Aorta (tissue), 5 donors: ENCODE measurements at regions not wholly inside any gene's neighbourhood (a gene's known extent, or its start where the extent isn't known, plus 50 kb on each side); places are given as distances from the start of the nearest gene placed in this dataset.

ENCODE experiments used
- ATAC-seq: fragments of 200-7000 bp; cut with Tn5 transposase; one replicate; pipeline ENCODE4 v1.9.1; 2022; ENCODE audit warnings: moderate library complexity; ENCODE audit not compliant: low FRiP score
- DNase-seq, 2 donors: peaks; one replicate each; pipeline ENCODE4 v3.0.0-alpha.2; 2020
- H3K27ac ChIP-seq, 2 donors: one replicate each; pipeline ENCODE4 v1.5.1; 2013; ENCODE audit warnings: low read length in 2 of 2, mild to moderate bottlenecking in 2 of 2, moderate library complexity in 2 of 2, control low read depth in 1 of 2, inconsistent platforms in 1 of 2, low read depth in 1 of 2
- H3K27me3 ChIP-seq, 2 donors: one replicate each; pipeline ENCODE4 v1.6.1; 2013; ENCODE audit warnings: control low read depth in 1 of 2, low read length in 1 of 2, mild to moderate bottlenecking in 1 of 2, moderate library complexity in 1 of 2; ENCODE audit not compliant: insufficient read depth in 2 of 2, control insufficient read depth in 1 of 2
- H3K36me3 ChIP-seq, 2 donors: one replicate each; pipeline ENCODE4 v1.6.1; 2013; ENCODE audit warnings: control low read depth in 1 of 2, low read length in 1 of 2, mild to moderate bottlenecking in 1 of 2; ENCODE audit not compliant: insufficient read depth in 2 of 2, control insufficient read depth in 1 of 2
- H3K4me1 ChIP-seq, 2 donors: one replicate each; pipeline ENCODE4 v1.6.1; 2013; ENCODE audit warnings: low read length in 2 of 2, control low read depth in 1 of 2, mild to moderate bottlenecking in 1 of 2, moderate library complexity in 1 of 2; ENCODE audit not compliant: insufficient read depth in 2 of 2, control insufficient read depth in 1 of 2
- H3K4me3 ChIP-seq, 2 donors: one replicate each; pipeline ENCODE4 v1.5.1; 2013; ENCODE audit warnings: low read length in 2 of 2, control low read depth in 1 of 2, mild to moderate bottlenecking in 1 of 2
- H3K9me3 ChIP-seq: one replicate; pipeline ENCODE4 v1.6.1; 2013; ENCODE audit warnings: mild to moderate bottlenecking, low read length; ENCODE audit not compliant: control insufficient read depth
- WGBS, 2 donors: extraction: QIAGEN DNeasy Blood & Tissue Kit; methylation state at CpG; one replicate each; pipeline ENCODE4 v1.1.7; 2013; 5-methylcytosine and 5-hydroxymethylcytosine counted together
- intact Hi-C, 2 donors: fragments of 100-400 bp; cut with DNase I; formaldehyde crosslinking; loops; one replicate each; pipeline versions ENCODE4 v1.14.2 to v1.15.0; 2022
- donor health status: healthy with polysubstance abuse.
- donor health status: Bipolar disorder and iron deficiency.
- donor health status: DM: no; HTN: no; CAD: no.
- donor health status: DM: no; HTN: no; CAD: no.
- donor health status: DM: yes; HTN: yes; CAD: no.

GRCh38 chr2:12027136-12027535, 280.7 kb downstream of the LPIN1 start:
- Histone ChIP-seq H3K27ac (no peak overlapping the region), H3K36me3 (no peaks in the 10 kb centered on the region), H3K4me3 (no peak overlapping the region), H3K4me1 (peaks cover 0 to 2% of the 10 kb centered on the region in 2 donors), H3K27me3 (no peaks in the 10 kb centered on the region), H3K9me3 (no peaks in the 10 kb centered on the region)
- WGBS, 2 donors, result 94 to 97% methylated on average over 2 of the region's 2 CpGs
- no peak for ATAC-seq
- intact Hi-C loops, result no loop called here
- no peak for DNase-seq

GRCh38 chr2:12031866-12032265, 285.4 kb downstream of the LPIN1 start:
- WGBS, 2 donors, result 76 to 89% methylated on average over 4 of the region's 4 CpGs

GRCh38 chr2:12032398-12032797, 286.0 kb downstream of the LPIN1 start:
- WGBS, 2 donors, result 78 to 82% methylated on average over 3 of the region's 3 CpGs
- no peaks in the 10 kb centered on the region for H3K36me3 ChIP-seq
- no peaks in the 10 kb centered on the region for H3K4me1 ChIP-seq
- no peaks in the 10 kb centered on the region for H3K27me3 ChIP-seq
- no peak for DNase-seq
- H3K27ac ChIP-seq, result no peak overlapping the region
- intact Hi-C loops, result no loop called here
- H3K4me3 ChIP-seq, result no peak overlapping the region
- ATAC-seq, result no peak
- no peaks in the 10 kb centered on the region for H3K9me3 ChIP-seq

More at GRCh38 chr2:12031866-12032265, 285.4 kb downstream of the LPIN1 start:
- no peak for DNase-seq
- no peak overlapping the region for H3K27ac ChIP-seq
- H3K27me3 ChIP-seq, result no peaks in the 10 kb centered on the region
- no peak overlapping the region for H3K4me3 ChIP-seq
- no peak for ATAC-seq
- H3K9me3 ChIP-seq, result no peaks in the 10 kb centered on the region
- intact Hi-C loops, result no loop called here
- H3K4me1 ChIP-seq, result no peaks in the 10 kb centered on the region
- no peaks in the 10 kb centered on the region for H3K36me3 ChIP-seq

GRCh38 chr2:12032975-12033374, 286.5 kb downstream of the LPIN1 start:
- DNase-seq, result no peak
- WGBS, 2 donors, result 67 to 74% methylated on average over 2 of the region's 2 CpGs
- H3K36me3 ChIP-seq, result no peaks in the 10 kb centered on the region
- intact Hi-C loops, result no loop called here
- H3K27ac ChIP-seq, result no peak overlapping the region
- H3K9me3 ChIP-seq, result no peaks in the 10 kb centered on the region
- ATAC-seq, result no peak
- no peaks in the 10 kb centered on the region for H3K4me1 ChIP-seq
- H3K4me3 ChIP-seq, result no peak overlapping the region
- no peaks in the 10 kb centered on the region for H3K27me3 ChIP-seq

- intact Hi-C loops, result no loop called here
- H3K27me3 ChIP-seq, result no peaks in the 10 kb centered on the region
- no peaks in the 10 kb centered on the region for H3K4me1 ChIP-seq
- no peaks in the 10 kb centered on the region for H3K36me3 ChIP-seq
- ATAC-seq (no peak), DNase-seq (no peak)
- no peak overlapping the region for H3K27ac ChIP-seq
- WGBS, 2 donors, result 82 to 96% methylated on average over 6 of the region's 6 CpGs
- no peaks in the 10 kb centered on the region for H3K9me3 ChIP-seq
- no peak overlapping the region for H3K4me3 ChIP-seq
Observed at GRCh38 chr2:12033494-12033893, 287.1 kb downstream of the LPIN1 start.

GRCh38 chr2:12034382-12034781, 287.9 kb downstream of the LPIN1 start:
- Histone ChIP-seq H3K9me3 (no peaks in the 10 kb centered on the region), H3K4me1 (no peaks in the 10 kb centered on the region), H3K36me3 (no peaks in the 10 kb centered on the region), H3K27me3 (no peaks in the 10 kb centered on the region), H3K27ac (no peak overlapping the region), H3K4me3 (no peak overlapping the region)
- DNase-seq (no peak), ATAC-seq (no peak)
- intact Hi-C loops, result no loop called here
- whole genome bisulfite sequencing, 2 donors, result 85 to 88% methylated on average over 8 of the region's 8 CpGs

GRCh38 chr2:12035029-12035720, 288.7 kb downstream of the LPIN1 start:
- ATAC-seq, result no peak
- intact Hi-C loops, result no loop called here
- H3K4me1 ChIP-seq, result no peaks in the 10 kb centered on the region
- H3K27me3 ChIP-seq, result no peaks in the 10 kb centered on the region
- 48 to 52% methylated on average over 11 of the region's 11 CpGs for WGBS, 2 donors
- no peaks in the 10 kb centered on the region for H3K9me3 ChIP-seq
- no peak for DNase-seq
- H3K4me3 ChIP-seq, result no peak overlapping the region
- no peak overlapping the region for H3K27ac ChIP-seq
- no peaks in the 10 kb centered on the region for H3K36me3 ChIP-seq

- intact Hi-C loops, result no loop called here
- DNase-seq (no peak), ATAC-seq (no peak)
- H3K36me3 ChIP-seq, result no peaks in the 10 kb centered on the region
- no peaks in the 10 kb centered on the region for H3K9me3 ChIP-seq
- H3K4me3 ChIP-seq, result no peak overlapping the region
- no peak overlapping the region for H3K27ac ChIP-seq
- H3K4me1 ChIP-seq, result no peaks in the 10 kb centered on the region
- H3K27me3 ChIP-seq, result no peaks in the 10 kb centered on the region
- 93 to 97% methylated on average over 1 of the region's 1 CpG for WGBS, 2 donors
Observed at GRCh38 chr2:12035956-12036639, 289.7 kb downstream of the LPIN1 start.

- DNase-seq (no peak), ATAC-seq (no peak)
- Histone ChIP-seq H3K9me3 (no peaks in the 10 kb centered on the region), H3K36me3 (no peaks in the 10 kb centered on the region), H3K27me3 (no peaks in the 10 kb centered on the region), H3K27ac (no peak overlapping the region), H3K4me1 (no peaks in the 10 kb centered on the region), H3K4me3 (no peak overlapping the region)
- 91 to 94% methylated on average over 8 of the region's 8 CpGs for WGBS, 2 donors
- intact Hi-C loops, result no loop called here
Observed at GRCh38 chr2:12036640-12036983, 290.2 kb downstream of the LPIN1 start.
